Testis (tissue), 2 donors: ENCODE measurements at regions not wholly inside any gene's neighbourhood (a gene's known extent, or its start where the extent isn't known, plus 50 kb on each side); places are given as distances from the start of the nearest gene placed in this dataset.

Experiments
- DNase-seq: peaks from one replicate; pipeline ENCODE4 v3.0.0-alpha.2; 2019
- H3K27ac ChIP-seq, 2 donors: fragments of 200-600 bp; sonication (generic); one replicate each; pipeline ENCODE4 v1.5.1; 2019
- H3K27me3 ChIP-seq: fragments of 200-600 bp; sonication (generic); one replicate; pipeline ENCODE4 v1.5.1; 2019
- H3K36me3 ChIP-seq: fragments of 200-600 bp; sonication (generic); one replicate; pipeline ENCODE4 v1.5.1; 2017; ENCODE audit warnings: low read depth; ENCODE audit errors: missing control alignments
- H3K4me1 ChIP-seq: fragments of 200-600 bp; sonication (generic); one replicate; pipeline ENCODE4 v1.5.1; 2019
- H3K4me3 ChIP-seq, 2 donors: fragments of 200-600 bp; sonication (generic); one replicate each; pipeline ENCODE4 v1.5.1; 2017 to 2019
- H3K9me3 ChIP-seq: fragments of 200-600 bp; sonication (generic); one replicate; pipeline ENCODE4 v1.5.1; 2017
- CTCF ChIP-seq, 3 experiments: fragments of 450-650 bp in 2 of 3; fragments of 200-600 bp in 1 of 3; sonication (generic) in 1 of 3; IDR thresholded peaks; one replicate each; pipeline ENCODE4 v1.5.1; 2016 to 2019; ENCODE audit warnings: antibody characterized with exemption in 3 of 3, mild to moderate bottlenecking in 2 of 3, moderate library complexity in 1 of 3
- POLR2A ChIP-seq: fragments of 450-650 bp; IDR thresholded peaks from one replicate; pipeline ENCODE4 v1.6.1; 2017; ENCODE audit warnings: antibody characterized with exemption, mild to moderate bottlenecking, moderate library complexity
- WGBS, 2 donors: methylation state at CpG; one replicate each; pipeline ENCODE4 v1.1.5; 2018; 5-methylcytosine and 5-hydroxymethylcytosine counted together
- intact Hi-C: fragments of 100-400 bp; cut with DNase I; formaldehyde crosslinking; loops from one replicate; pipeline ENCODE4 v1.15.1; 2023; ENCODE audit warnings: low total_unique reads

DNA sequence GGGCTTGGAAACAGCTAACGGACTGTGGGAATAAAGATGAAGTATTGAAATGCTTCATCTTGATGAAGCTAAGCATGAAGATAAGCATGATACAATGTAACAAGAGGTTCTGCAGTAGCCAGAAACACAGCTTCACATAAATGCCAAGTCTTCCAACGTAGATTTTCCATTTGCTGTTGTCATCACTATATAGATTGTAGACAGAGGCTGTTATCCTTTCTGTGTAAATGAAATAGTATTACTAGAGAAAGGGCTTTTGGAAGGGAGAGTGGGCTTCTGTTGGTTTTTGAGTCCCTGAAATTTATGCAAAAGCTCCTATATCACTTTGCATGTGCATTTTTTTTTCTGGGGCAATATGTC is 649.0 kb downstream of the RNF144B start:
- TF ChIP-seq CTCF (IDR thresholded peaks at IDR 0.05): no peak
- no peak for TF ChIP-seq POLR2A
- no peak for DNase-seq
- WGBS, 2 donors: 66 to 81% methylated on average over 2 of the region's 2 CpGs
- intact Hi-C loops: no loop called here
- H3K4me3 ChIP-seq: no peak overlapping the region
- H3K36me3 ChIP-seq: no peaks in the 10 kb centered on the region
- H3K27me3 ChIP-seq: no peaks in the 10 kb centered on the region
- H3K9me3 ChIP-seq: no peaks in the 10 kb centered on the region
- peaks cover 23% of the 10 kb centered on the region for H3K4me1 ChIP-seq
- peak overlapping the region; percentile 6 to 51 for H3K27ac ChIP-seq

- DNase-seq: no peak
- H3K27ac ChIP-seq: peak overlapping the region in 1 of 2 donors; percentile 51
- TF ChIP-seq POLR2A: no peak
- no peak for TF ChIP-seq CTCF (IDR thresholded peaks at IDR 0.05)
- H3K36me3 ChIP-seq: no peaks in the 10 kb centered on the region
- H3K4me3 ChIP-seq: no peak overlapping the region
- 97 to 98% methylated on average over 4 of the region's 4 CpGs for WGBS, 2 donors
- intact Hi-C loops: no loop called here
- H3K4me1 ChIP-seq: peaks cover 25% of the 10 kb centered on the region
- H3K9me3 ChIP-seq: no peaks in the 10 kb centered on the region
- no peaks in the 10 kb centered on the region for H3K27me3 ChIP-seq
Measured at GRCh38 chr6:19037607-19038006, 650.5 kb downstream of the RNF144B start.

DNA sequence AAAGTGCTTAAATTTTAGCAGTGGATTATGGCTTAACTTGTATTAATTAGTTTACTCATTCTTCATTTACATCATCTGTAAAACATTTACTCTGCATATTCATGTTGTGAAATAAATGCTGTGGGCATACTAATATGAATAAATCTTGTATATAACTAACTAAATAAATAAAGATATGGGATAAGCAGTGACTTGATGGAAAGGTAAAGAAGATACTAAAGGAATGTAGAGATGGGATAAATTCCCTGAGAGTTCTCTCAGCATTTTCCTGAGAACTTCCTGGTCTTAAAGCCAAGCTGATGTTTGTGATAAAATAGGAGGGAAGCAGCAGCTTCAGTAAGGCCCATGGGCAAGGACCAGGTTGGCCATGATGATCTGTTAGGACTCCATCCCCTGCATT is 652.1 kb downstream of the RNF144B start:
- H3K36me3 ChIP-seq: no peaks in the 10 kb centered on the region
- no peak overlapping the region for H3K4me3 ChIP-seq
- DNase-seq: no peak
- H3K27ac ChIP-seq: no peak overlapping the region
- intact Hi-C loops: no loop called here
- no peak for TF ChIP-seq CTCF (IDR thresholded peaks at IDR 0.05)
- H3K27me3 ChIP-seq: no peaks in the 10 kb centered on the region
- no peaks in the 10 kb centered on the region for H3K9me3 ChIP-seq
- peaks cover 15% of the 10 kb centered on the region for H3K4me1 ChIP-seq

DNA sequence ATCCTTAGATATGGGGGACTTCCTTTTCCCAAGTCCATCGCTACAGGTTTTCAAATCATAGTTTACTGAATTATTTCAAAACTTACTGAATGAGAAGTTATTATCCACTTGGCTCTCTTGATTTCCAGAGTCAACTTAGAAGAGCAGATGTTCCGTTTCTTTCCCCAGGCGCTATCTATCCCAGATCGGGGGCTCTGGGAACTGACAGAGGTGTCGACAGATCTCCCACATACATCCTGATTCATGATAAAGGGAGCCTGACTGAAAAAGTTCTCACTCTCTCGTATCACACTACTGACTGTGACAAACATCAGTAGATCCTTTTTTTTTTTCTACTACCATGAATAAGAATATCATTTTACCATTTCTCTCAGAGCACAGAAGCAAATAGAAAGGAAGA is 654.8 kb downstream of the RNF144B start:
- no peak overlapping the region for H3K27ac ChIP-seq
- no peaks in the 10 kb centered on the region for H3K27me3 ChIP-seq
- TF ChIP-seq POLR2A (no peak), CTCF (IDR thresholded peaks at IDR 0.05) (no peak)
- WGBS, 2 donors: 76 to 96% methylated on average over 6 of the region's 6 CpGs
- no peak for DNase-seq
- H3K4me3 ChIP-seq: no peak overlapping the region
- no peaks in the 10 kb centered on the region for H3K9me3 ChIP-seq
- intact Hi-C loops: no loop called here
- H3K4me1 ChIP-seq: peaks cover 4% of the 10 kb centered on the region
- H3K36me3 ChIP-seq: no peaks in the 10 kb centered on the region

DNA sequence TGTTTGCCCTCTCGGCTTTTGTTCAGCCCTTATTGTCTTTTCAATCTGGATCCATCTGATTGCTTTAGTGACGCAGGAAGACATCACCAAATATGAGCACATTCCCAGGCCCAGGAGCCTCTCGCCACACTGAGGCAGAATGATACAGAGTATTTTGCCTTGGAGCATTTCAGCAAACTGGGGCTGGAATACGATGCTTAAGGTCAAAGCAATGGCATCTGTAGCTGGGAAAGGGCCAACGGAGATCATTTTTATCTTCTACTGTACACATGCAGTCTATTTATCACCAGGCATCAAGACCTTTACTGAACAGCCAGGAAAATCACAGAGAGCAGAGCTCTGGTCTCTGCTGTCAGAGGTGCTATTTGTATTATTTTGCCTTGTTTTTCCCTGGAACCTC is 655.3 kb downstream of the RNF144B start:
- no peak for DNase-seq
- peaks cover 4% of the 10 kb centered on the region for H3K4me1 ChIP-seq
- H3K4me3 ChIP-seq: no peak overlapping the region
- no peaks in the 10 kb centered on the region for H3K27me3 ChIP-seq
- H3K9me3 ChIP-seq: no peaks in the 10 kb centered on the region
- WGBS, 2 donors: 57 to 77% methylated on average over 5 of the region's 5 CpGs
- no peaks in the 10 kb centered on the region for H3K36me3 ChIP-seq
- no peak overlapping the region for H3K27ac ChIP-seq
- no peak for TF ChIP-seq POLR2A
- no peak for TF ChIP-seq CTCF (IDR thresholded peaks at IDR 0.05)
- intact Hi-C loops: no loop called here
